NCI-H524 (cell line): ENCODE measurements at regions not wholly inside any gene's neighbourhood (a gene's known extent, or its start where the extent isn't known, plus 50 kb on each side); places are given as distances from the start of the nearest gene placed in this dataset.

Experiments used
- DNase-seq, 2 experiments: peaks; one replicate each; lab custom pipeline; 2025; lab: John Stamatoyannopoulos, UW

DNA sequence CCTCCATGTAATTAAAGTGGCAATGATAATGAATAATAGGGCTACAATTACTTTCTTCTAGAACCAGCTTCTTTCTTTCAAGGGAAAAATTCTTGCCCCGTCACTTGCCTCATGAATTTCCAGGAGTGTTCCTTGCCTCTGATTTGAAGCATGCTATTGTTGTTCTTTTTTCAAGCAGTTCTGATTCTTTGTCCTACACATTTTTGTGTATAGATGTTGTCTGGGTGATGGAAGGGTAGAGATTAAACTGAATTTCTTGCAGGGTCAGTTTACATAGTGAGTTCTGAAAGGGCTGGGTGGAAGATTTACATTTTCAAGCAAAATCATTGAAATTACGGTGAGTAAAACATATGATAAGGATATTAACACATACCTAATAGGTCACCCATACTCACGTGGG is 107.0 kb upstream of the TENM3 start:
- no peak for DNase-seq

DNA sequence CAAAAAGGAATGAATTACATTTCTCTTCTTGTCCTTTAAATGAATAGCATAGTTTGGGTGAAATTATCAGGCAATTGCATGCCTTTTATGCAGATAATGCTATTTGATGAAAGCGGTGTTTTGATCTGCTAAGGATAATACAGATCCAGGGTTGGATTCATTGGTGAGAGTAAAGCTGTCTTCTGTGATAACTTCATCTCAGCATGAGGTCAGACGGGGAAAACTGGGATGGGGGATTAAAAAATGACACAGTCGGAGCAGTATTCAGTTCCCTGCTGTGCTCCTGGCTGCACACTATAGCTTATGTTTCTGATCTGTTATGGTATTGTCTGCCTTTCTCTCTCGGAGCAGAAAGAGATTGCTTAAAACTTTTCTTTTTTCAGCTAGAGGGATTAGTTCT is 105.9 kb upstream of the TENM3 start:
- peak in 1 of 2 experiments; percentile 30 for DNase-seq

DNA sequence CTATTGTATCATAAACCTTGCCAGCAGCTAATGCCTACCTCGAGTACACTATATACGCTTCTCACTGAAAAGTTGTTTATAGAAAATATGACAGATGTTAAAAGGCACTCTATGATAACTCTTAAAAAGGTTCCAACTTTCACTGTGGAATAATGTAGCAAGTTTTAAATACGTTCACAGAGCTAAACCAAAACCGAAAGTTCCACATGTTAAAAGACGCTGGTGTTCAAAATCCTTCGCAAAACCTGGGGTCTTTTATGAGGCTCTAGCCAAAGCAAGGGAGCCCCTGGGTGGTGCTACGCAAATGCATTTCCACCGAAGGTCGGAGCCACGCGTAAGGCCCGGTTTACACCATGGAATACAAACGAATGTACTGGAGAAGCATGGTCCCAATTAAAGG is 103.7 kb upstream of the TENM3 start:
- DNase-seq: no peak

DNA sequence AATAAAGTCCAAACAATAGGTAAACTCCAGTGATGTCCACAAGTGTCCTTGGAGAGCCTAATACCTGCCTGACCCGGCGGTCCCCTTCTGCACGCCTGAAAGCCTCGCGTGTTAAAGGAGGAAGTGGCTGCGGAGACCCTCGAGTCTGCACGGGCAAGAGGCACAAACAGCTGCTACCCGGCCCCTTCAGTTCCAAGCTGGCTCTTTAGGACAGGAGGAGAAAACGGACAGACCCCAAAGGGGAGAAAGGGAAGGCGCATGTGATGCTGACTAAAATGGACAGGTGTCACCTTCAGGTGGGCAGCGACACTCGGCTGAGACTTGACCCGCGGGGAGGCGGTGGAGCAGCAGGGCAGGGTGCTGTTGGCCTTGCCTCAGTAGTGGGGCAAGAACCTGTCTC is 102.7 kb upstream of the TENM3 start:
- DNase-seq: no peak

DNA sequence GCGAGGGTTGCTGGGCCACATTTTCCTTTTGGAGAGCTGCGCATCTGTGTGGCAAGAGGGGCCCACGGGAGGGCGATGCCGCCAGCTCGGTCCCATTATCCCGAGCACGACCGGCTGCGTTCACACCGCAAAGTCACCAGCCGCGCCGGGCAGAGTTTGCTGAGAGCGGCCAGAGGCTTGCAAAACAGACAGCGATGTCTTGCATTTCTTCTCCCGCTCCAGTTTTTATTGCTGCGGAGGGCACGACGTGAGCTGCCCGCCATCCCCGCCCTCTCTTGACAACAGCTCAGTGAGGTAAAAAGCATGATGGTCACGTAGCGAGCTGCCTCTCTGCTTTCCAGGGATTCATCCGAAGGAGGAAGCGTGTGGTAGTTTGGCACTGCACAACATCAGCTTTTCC is 102.1 kb upstream of the TENM3 start:
- DNase-seq: no peak

DNA sequence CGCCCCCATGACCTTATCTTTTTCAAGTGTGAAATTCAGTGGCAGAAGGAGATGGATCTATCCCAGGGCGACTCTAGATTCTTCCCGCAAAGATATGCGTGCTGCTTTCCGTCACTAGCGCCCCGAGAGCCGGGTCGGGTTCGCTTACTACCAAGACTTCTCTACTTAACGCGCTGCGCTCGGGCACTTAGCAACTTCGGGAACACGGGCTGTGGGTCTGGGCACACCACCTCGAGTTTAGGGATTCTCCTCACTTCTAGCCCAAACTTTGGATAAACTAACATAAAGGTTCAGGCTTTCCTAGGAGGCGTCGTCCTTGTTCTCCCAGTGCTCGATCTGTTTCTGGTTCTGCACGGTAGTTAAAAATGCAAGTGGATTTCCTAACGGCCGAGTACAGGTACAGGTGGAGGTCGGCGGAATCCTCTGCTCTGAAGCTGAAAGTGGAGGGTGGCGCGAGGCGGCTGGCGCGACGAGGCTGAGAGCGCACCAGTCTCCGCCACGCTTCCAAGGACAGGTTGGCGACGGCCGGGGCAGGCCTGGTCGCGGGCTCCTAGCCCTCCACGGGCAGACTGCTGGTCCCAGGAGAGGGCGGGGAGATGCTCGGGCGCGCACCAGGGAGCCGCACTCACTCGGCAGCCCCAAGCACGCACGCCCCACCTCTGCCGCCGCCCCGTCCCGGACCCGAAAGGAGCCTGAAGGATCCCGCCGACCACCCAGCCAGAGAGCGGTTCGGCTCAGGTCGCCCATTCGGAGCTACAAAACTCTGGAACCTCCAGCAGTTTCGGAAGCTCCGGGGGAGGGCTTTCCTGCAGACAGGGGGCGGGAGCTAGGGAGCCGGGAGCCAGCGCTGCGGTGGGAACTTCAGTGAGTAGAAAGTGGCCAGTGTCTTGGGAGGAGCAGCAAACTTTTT is 100.8 kb upstream of the TENM3 start:
- DNase-seq: no peak

DNA sequence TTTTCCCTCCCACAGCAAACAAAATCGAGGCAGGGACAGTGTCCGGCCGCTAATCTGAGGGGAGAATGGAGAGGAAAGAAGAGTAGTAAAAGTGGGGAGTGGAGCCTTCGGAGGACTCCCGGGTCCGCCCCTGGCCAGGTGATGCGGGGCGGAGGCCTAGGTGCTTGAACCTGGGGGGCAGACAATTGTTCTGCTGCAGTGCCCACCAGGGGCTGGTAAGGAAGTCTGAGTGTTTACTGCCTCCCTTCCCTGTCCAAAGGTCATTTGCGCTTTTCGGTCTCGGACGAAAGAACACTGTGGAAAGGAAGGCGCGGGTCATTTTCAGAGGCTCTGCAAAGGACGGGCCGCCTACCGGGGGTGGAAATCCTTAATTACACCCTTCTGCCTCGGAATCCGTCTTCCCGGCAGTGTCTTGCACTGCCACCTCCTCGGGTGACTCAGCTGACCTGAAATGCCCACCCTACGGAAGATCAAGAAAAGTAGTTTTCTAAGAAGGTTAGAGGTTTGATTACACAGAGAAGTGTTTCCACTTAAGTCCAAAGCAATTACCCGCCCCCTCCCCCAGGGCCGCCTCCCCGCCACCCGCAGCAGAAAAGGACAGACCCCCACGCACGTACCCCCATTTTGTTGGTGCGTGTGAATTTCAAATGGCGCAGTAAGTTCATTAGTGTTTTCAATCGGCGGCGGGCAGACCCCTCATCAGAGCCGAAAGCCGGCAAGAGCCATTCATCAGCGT is 99.9 kb upstream of the TENM3 start:
- no peak for DNase-seq

DNA sequence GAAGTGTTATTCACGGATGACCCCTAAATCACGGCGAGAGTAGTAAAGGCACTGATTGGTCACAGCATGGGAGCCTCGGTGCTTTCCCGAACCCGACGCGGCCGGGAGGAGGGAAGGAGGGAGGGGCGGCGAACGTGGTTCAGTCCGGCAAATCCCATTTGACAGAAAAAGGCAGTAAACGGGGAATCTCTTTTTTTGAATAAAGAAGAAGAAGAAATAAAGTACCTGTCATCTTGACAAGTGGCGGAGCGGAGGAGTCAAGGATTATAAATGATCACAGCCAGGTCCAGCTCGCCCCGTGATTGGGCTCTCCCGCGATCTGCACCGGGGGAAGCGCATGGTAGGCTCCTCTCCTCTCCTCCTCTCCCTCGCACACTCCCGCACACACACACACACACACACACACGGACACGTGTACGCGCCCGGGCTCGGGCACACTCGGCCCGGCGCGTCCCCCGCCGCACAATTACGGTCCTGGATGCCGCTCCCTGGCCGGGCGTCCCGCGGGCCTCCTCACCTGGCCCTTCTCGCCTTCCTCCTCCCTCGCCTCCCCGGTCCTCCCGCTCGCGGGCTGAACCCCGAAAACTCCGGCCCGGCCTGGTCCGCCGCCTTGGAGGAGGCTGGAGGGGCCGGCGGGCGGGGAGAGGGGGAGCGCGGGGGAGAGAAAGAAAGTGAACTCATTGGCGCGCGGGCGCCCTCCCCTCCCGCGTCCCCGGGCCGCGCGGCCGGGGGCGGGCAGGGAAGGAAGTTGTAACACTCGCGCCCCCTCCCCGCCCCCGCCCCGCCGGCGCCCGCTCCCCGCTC is 99.2 kb upstream of the TENM3 start:
- DNase-seq: peak; percentile 41 to 53

DNA sequence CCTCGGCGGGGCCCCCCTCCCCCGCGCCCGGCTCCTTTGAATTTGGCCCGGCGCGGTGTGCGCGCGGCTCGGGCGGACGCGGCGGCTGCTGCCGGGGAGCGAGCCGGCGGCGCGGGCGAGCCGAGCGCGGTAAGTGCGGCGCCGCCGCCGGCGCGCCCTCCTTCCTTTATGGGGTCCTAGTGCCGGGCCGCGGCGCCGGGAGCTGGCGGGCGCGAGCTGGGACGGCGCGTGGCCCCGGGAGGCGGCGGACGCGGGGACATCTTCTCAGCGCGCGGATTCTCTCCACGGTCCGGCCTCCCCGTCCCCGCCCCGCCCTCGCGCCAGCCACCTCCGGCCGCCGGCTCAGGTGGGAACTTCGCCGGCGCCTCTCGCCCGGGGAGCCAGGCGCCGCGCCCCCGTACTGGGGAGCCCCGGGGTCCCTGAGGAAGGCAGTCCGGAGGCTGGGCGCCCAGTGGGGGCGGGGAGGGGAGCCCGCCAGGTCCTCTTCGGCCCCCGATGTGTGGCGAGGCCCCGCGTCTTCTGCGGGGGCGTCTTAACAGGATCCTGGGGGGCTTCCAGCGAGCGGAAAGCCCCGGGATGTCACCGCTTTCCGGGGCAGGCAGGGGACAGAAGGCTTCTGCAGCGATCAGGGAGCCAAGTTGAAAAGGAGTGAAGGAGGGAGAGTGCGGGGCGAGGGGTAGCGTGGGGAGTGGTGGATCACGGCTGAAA is 98.4 kb upstream of the TENM3 start:
- peak in 1 of 2 experiments; percentile 27 for DNase-seq

DNA sequence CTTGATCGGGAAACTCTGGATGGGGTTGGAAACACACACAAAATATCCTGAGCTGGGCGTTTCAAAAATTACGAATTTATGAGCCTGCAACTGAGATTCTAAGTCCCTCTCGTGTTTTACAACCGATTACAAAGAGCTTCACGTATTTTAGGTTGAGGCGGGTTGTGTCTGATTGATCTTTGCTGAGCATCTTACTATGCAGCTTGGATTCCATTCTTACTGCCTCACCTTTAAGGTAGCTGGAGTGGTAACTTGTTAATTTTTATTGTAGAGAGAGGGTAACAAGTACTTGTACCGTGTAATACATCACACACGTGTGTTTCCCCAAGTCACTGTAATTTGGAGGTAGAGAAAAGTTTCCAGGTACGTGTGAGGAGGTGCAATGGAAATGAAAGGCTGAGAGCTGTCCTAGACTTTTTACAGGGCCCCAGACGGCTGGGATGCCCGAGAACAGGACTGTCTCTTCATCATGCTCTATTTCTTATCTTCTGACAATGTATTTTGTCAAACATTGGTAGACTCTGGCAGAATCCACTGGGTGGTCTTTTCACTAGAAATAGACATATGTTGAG is 97.8 kb upstream of the TENM3 start:
- DNase-seq: no peak

DNA sequence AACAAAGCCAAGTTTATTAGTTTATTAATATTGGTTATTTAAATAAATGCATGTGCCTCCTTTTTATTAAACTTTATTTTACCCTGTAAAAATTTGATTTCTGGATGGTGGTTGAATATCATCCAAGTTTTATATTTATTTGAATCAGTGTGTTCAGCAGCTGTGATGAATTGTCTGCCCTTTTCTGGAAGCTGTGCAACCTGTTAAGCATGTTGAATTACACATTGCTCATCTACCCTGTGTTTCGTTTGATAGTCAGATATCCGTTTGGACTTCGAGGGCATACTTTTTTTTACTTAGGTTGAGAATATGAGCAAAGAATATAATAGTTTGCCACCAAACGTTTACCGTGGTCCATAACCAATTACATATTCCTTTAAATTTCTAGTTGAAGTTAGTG is 95.8 kb upstream of the TENM3 start:
- no peak for DNase-seq

DNA sequence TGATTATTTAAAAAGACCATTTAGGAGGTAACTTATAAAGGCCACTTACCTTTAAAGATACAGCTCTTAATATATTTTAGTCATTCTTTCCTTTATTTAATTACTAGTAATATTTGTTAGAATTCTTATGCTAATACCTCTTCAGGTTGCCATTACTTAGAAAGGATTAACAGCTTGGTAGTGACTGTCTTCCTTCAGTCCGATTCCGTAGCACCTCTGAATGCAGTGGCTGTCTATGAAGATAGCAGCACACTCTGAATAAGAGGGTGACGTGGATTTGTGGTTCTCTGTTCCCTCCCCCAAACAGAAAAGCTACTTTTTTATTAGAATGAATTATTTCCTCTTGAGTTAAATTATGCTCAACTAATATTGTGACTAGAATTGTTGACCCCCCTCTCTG is 92.6 kb upstream of the TENM3 start:
- DNase-seq: peak in 1 of 2 experiments; percentile 36

DNA sequence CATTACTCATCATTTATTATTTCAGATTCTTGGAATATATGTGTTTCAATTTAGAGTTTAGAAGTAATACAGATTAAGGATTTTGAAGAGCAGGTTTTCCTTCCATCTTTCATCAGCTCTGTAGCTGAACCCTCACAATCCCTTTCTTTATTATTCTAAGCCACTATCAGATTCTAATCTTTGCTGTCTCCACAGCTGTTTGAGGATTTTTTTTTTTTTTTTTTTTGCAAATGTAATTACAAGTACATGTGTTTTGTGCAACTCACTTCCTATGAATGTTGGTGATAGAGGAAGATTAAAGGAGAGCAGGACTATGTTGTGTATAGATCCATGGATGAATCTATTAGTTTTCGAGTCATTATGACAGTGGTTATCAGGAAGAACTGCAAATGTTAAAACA is 87.4 kb upstream of the TENM3 start:
- DNase-seq: peak in 1 of 2 experiments; percentile 11

DNA sequence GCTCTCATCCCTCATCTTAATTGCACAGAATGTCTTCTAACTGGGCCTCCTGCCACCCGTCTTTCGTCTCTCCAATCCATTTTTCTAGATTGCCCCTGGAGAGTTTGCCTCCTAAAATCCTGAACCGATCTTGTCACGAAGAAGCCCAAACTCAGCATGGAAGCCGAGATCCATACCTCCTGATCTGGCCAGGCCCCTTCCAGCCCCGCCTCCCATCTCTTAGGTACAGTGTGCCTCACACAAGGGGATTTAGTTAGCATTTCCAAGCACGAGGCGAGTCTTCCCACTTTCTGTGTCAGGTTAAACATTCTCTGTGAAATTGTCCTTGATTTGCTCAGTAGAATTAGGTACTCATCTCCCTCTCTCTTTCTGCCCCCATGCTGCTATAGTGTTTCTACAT is 80.0 kb upstream of the TENM3 start:
- no peak for DNase-seq

DNA sequence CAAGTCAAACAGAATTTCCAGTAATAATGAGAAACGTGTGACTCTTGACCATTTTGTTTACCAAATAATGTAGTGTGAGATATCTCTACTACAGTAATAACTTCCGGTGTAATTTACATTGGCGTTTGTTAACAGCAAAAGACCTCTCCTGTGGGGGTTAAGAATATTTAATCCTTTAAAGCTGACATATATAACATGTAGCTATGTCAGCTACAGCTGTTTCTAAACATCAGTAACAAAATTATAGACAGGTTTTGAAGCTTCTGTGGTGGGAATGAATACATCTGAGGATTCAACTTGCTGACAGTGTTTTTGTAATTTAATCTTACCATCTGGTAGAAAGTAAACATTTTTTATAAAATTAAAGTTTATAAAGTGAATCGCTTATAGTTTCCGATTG is 73.6 kb upstream of the TENM3 start:
- no peak for DNase-seq

DNA sequence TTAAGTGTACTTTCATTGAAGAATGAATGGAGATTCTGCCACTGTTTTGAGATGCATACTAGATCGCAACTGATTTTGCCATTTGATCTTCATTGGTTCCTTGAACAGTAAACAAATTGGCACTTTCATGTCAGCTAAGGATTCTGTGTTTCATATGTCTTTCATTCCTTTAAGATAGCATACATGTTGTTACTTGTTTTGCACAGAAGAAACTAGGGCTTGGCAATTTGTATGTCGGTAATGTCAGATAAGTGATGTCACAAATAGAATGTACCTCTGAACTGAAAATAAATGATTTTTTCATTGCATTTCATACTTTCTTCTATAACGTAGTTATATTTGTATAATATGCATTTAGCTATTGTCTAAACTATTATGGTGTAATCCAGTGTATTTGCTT is 73.2 kb upstream of the TENM3 start:
- no peak for DNase-seq

DNA sequence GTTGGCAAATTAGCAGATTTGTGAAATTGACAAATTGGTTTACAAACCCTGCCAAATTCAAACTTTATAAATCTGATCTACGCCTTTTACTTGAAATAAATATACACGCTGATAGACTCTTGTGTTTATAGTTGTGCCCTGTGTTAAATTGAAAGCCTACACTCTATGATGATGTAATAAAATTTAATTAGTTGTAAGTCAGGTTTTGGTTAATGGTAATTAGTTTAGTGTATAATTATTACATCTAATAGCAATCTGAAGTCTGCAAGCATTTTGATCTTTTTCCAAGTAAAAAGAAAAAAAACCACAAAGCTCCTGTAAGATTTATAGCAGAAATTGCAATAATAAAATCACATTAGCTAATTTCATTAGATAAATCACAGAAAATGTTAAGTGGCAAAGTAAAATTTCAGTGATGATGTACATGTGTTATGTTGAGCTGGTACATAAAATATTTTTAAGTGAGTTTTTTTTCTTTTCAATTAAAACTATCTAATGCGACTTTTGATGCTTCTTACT is 72.7 kb upstream of the TENM3 start:
- no peak for DNase-seq

DNA sequence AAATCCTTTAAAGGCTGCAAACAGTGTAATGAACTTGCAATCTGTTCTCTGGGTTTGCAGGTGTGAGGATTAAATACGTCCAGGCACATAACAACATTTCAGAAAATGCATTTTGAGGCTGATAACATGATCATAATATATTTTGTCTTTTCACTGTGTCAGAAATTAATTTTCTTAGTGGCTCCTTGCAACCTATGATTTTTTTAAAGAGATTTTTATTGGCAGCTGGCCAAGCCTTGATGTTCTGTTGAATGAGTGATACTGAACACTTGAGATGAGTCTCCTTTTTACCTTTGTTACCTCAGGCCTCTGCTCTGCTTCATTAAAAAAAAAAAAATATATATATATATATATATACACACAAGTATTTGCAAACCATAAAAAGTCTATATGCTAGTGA is 68.2 kb upstream of the TENM3 start:
- DNase-seq: no peak

DNA sequence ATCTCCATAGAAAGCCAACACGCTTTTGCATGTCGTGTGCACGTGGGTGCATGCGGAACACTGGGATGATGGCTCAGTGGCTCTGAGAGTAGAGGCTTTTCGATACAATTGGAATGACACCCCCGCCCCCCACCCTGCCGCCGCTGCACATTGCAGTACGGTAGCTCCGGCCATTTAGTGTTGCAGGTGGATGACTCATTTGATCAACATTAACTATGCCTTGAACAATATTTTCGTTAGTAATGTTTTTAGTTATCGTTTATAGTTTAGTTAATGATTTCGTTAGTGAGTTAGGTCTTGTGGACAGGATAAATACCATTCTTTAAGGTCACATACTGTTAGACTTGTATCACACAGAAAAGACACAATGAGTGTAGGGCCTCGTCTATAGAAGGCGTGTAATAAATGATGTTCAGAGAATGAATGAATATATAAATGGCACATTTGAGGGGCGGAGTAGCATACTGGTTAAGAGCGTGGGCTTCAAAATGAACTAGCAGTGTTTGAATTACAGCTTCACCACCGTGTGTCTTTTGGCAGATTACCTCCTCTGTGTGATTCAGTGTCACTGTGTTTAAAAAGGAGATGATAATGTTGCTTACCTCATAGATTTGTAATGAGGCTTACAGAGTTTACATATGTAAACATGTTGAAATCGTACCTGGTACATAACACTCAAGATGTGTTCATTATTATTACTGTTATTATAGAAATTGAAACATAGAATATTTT is 67.2 kb upstream of the TENM3 start:
- DNase-seq: no peak

DNA sequence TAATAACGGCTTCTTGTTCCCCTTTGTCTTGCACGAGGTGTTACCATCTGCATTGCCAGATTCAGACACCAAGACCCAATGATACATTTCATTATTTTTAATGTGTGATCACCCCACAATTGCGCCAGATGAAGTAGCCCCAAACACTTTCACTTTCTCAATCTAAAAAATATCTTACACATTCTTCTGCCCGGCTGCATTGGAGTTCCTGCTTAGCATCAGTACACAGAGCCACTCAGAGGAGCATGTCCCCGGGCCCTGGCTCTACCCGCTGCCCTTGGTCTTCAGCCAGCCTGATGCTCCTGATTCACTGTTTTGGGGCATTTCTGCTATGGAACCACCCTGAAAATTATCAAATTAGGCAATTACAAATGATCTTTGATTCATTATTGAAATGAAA is 66.0 kb upstream of the TENM3 start:
- no peak for DNase-seq

DNA sequence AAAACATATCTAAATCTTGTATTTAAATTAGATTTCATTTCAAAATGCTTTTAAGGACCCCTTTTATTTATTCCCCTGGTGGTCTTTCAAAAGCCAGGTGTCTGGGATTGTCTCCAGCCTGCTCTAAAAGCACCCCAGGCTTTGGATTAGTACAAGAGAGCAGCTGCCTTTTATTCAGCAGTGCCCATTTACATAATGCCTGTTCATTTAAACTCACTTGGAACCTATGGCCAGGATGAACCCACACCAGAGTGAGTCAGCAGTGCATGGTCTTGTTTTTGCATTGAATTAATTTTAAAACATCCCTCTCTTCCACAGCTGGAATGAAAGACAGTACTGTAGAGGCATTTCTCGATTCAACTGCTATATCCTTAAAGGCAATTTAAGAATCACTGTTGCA is 64.1 kb upstream of the TENM3 start:
- DNase-seq: peak; percentile 44 to 77
